WTC11 (cell line): ENCODE measurements at regions not wholly inside any gene's neighbourhood (a gene's known extent, or its start where the extent isn't known, plus 50 kb on each side); places are given as distances from the start of the nearest gene placed in this dataset.

ENCODE experiments used
- ATAC-seq: fragments of 200-7000 bp; cut with Tn5 transposase; 2 replicates; pipeline ENCODE4 v1.10.0; 2021; ENCODE audit warnings: mild to moderate bottlenecking, moderate library complexity
- CTCF ChIA-PET: fragments of 300-600 bp; sonication (Branson Sonifier 250); formaldehyde crosslinking; loops from one replicate; lab custom pipeline; 2021; ENCODE audit warnings: antibody characterized with exemption; lab: Charles Lee
- POLR2A ChIA-PET: fragments of 350-600 bp; sonication (Branson Sonifier 250); formaldehyde crosslinking; loops from one replicate; lab custom pipeline; 2021; ENCODE audit warnings: antibody characterized with exemption; lab: Charles Lee
- DNase-seq: peaks from one replicate; pipeline ENCODE4 v3.0.0; 2021; ENCODE audit warnings: low spot score
- H3K27ac Mint-ChIP-seq: 2 replicates; pipeline ENCODE4 v1.8.0; 2021; ENCODE audit warnings: mixed read lengths
- H3K27me3 Mint-ChIP-seq: 2 replicates; pipeline ENCODE4 v1.8.0; 2021; ENCODE audit warnings: low read depth, mild to moderate bottlenecking, moderate library complexity, mixed read lengths
- H3K36me3 Mint-ChIP-seq: 2 replicates; pipeline ENCODE4 v1.8.0; 2021; ENCODE audit warnings: mixed read lengths
- H3K4me1 Mint-ChIP-seq: 2 replicates; pipeline ENCODE4 v1.8.0; 2022; ENCODE audit warnings: mixed read lengths
- H3K4me3 Mint-ChIP-seq: 2 replicates; pipeline ENCODE4 v1.8.0; 2021; ENCODE audit warnings: mild to moderate bottlenecking, moderate library complexity, mixed read lengths
- H3K9me3 Mint-ChIP-seq: 2 replicates; pipeline ENCODE4 v1.8.0; 2021; ENCODE audit warnings: mixed read lengths
- ARID4B ChIP-seq: sonication (generic); formaldehyde crosslinking; IDR thresholded peaks from 2 replicates; pipeline ENCODE4 v1.8.0; 2023; ENCODE audit warnings: missing genetic modification reagents, mild to moderate bottlenecking, borderline replicate concordance
- ATF2 ChIP-seq: sonication (generic); formaldehyde crosslinking; IDR thresholded peaks from 2 replicates; pipeline ENCODE4 v1.8.1; 2022; ENCODE audit warnings: low read depth, missing genetic modification reagents, borderline replicate concordance
- CTCF ChIP-seq: fragments of 200-600 bp; IDR thresholded peaks from 2 replicates; pipeline ENCODE4 v1.8.0; 2022; ENCODE audit warnings: antibody characterized with exemption
- E2F5 ChIP-seq: sonication (generic); formaldehyde crosslinking; IDR thresholded peaks from 2 replicates; pipeline ENCODE4 v1.8.1; 2022; ENCODE audit warnings: mild to moderate bottlenecking, moderate library complexity, missing genetic modification reagents
- ELF4 ChIP-seq: sonication (generic); formaldehyde crosslinking; IDR thresholded peaks from 2 replicates; pipeline ENCODE4 v1.8.1; 2022; ENCODE audit warnings: low read depth, mild to moderate bottlenecking, moderate library complexity, missing genetic modification reagents
- JAZF1 ChIP-seq: fragments of 250-450 bp; sonication (Bioruptor Pico); IDR thresholded peaks from 2 replicates; pipeline ENCODE4 v1.9.0; 2021; ENCODE audit warnings: moderate library complexity, mild to moderate bottlenecking, inconsistent platforms
- MAX ChIP-seq: sonication (generic); formaldehyde crosslinking; IDR thresholded peaks from 2 replicates; pipeline ENCODE4 v1.8.0; 2022; ENCODE audit warnings: mild to moderate bottlenecking, missing genetic modification reagents
- NR2C2 ChIP-seq: sonication (generic); formaldehyde crosslinking; IDR thresholded peaks from 2 replicates; pipeline ENCODE4 v1.8.0; 2022; ENCODE audit warnings: mild to moderate bottlenecking, missing genetic modification reagents
- OVOL2 ChIP-seq: fragments of 250-450 bp; sonication (Bioruptor Pico); IDR thresholded peaks from 2 replicates; pipeline ENCODE4 v1.9.0; 2021; ENCODE audit warnings: mild to moderate bottlenecking, borderline replicate concordance
- RELA ChIP-seq: sonication (generic); formaldehyde crosslinking; IDR thresholded peaks from 2 replicates; pipeline ENCODE4 v1.8.1; 2022; ENCODE audit warnings: missing genetic modification reagents, mild to moderate bottlenecking, borderline replicate concordance
- SMAD4 ChIP-seq: sonication (generic); formaldehyde crosslinking; IDR thresholded peaks from 2 replicates; pipeline ENCODE4 v1.8.0; 2022; ENCODE audit warnings: mild to moderate bottlenecking, missing genetic modification reagents
- SOX15 ChIP-seq: fragments of 250-450 bp; sonication (Bioruptor Pico); IDR thresholded peaks from 2 replicates; pipeline ENCODE4 v1.9.0; 2021; ENCODE audit warnings: mild to moderate bottlenecking
- TEAD1 ChIP-seq: sonication (generic); formaldehyde crosslinking; IDR thresholded peaks from 2 replicates; pipeline ENCODE4 v1.8.0; 2022; ENCODE audit warnings: mild to moderate bottlenecking, missing genetic modification reagents
- TEAD4 ChIP-seq: sonication (generic); formaldehyde crosslinking; IDR thresholded peaks from 2 replicates; pipeline ENCODE4 v1.8.0; 2022; ENCODE audit warnings: mild to moderate bottlenecking, missing genetic modification reagents
- TP53 ChIP-seq: sonication (generic); formaldehyde crosslinking; IDR thresholded peaks from 2 replicates; pipeline ENCODE4 v1.8.1; 2023; ENCODE audit warnings: mild to moderate bottlenecking, missing genetic modification reagents
- USF2 ChIP-seq: sonication (generic); formaldehyde crosslinking; IDR thresholded peaks from 2 replicates; pipeline ENCODE4 v1.8.1; 2023; ENCODE audit warnings: mild to moderate bottlenecking, missing genetic modification reagents, moderate library complexity
- ZNF121 ChIP-seq: sonication (generic); formaldehyde crosslinking; IDR thresholded peaks from 2 replicates; pipeline ENCODE4 v1.8.0; 2023; ENCODE audit warnings: missing genetic modification reagents
- ZNF263 ChIP-seq: sonication (generic); formaldehyde crosslinking; IDR thresholded peaks from 2 replicates; pipeline ENCODE4 v1.8.1; 2022; ENCODE audit warnings: low read depth, mild to moderate bottlenecking, moderate library complexity, missing genetic modification reagents
- ZNF281 ChIP-seq: sonication (generic); formaldehyde crosslinking; IDR thresholded peaks from 2 replicates; pipeline ENCODE4 v1.8.0; 2023; ENCODE audit warnings: mild to moderate bottlenecking, missing genetic modification reagents

GRCh38 chr9:22241024-22241423 lies 205.6 kb upstream of the DMRTA1 start:
- no peak for ATAC-seq
- no peak for TF ChIP-seq ZNF281 (CRISPR knock-in tag)
- TF ChIP-seq OVOL2 (CRISPR knock-in tag): no peak
- TF ChIP-seq SOX15 (CRISPR knock-in tag): no peak
- TF ChIP-seq SMAD4 (CRISPR knock-in tag): no peak
- TF ChIP-seq ELF4: no peak
- TF ChIP-seq TP53: no peak
- TF ChIP-seq ZNF263 (CRISPR knock-in tag): no peak
- TF ChIP-seq ZNF121 (CRISPR knock-in tag): no peak
- no peak for TF ChIP-seq TEAD4 (CRISPR knock-in tag)
- TF ChIP-seq JAZF1: no peak
- Mint-ChIP-seq H3K4me1 (peaks cover 17% of the 10 kb centered on the region), H3K27ac (no peak overlapping the region), H3K9me3 (no peaks in the 10 kb centered on the region), H3K36me3 (no peaks in the 10 kb centered on the region), H3K4me3 (no peak overlapping the region), H3K27me3 (no peaks in the 10 kb centered on the region)
- ChIA-PET CTCF (no interaction called here), POLR2A (no interaction called here)
- no peak for DNase-seq

GRCh38 chr9:22241611-22242010 lies 205.0 kb upstream of the DMRTA1 start:
- Mint-ChIP-seq H3K9me3 (no peaks in the 10 kb centered on the region), H3K4me1 (peaks cover 17% of the 10 kb centered on the region), H3K4me3 (no peak overlapping the region), H3K36me3 (no peaks in the 10 kb centered on the region), H3K27me3 (no peaks in the 10 kb centered on the region), H3K27ac (no peak overlapping the region)
- ATAC-seq (no peak), DNase-seq (no peak)
- ChIA-PET CTCF (no interaction called here), POLR2A (no interaction called here)
- TF ChIP-seq NR2C2 (CRISPR knock-in tag): no peak
- TF ChIP-seq OVOL2 (CRISPR knock-in tag): no peak
- no peak for TF ChIP-seq TEAD1 (CRISPR knock-in tag)
- TF ChIP-seq MAX (CRISPR knock-in tag): no peak
- no peak for TF ChIP-seq USF2 (CRISPR knock-in tag)
- no peak for TF ChIP-seq TP53
- no peak for TF ChIP-seq ARID4B (CRISPR knock-in tag)
- no peak for TF ChIP-seq E2F5 (CRISPR knock-in tag)
- TF ChIP-seq CTCF: no peak
- no peak for TF ChIP-seq ATF2 (CRISPR knock-in tag)
- TF ChIP-seq RELA (CRISPR knock-in tag): no peak
